GM12873 (cell line): ENCODE measurements at regions not wholly inside any gene's neighbourhood (a gene's known extent, or its start where the extent isn't known, plus 50 kb on each side); places are given as distances from the start of the nearest gene placed in this dataset.

Experiments
- CTCF ChIP-seq: IDR thresholded peaks from 2 replicates; pipeline ENCODE4 v1.5.1; 2012; ENCODE audit warnings: low read depth, mild to moderate bottlenecking, moderate library complexity, low read length, control low read depth; ENCODE audit not compliant: insufficient read depth; ENCODE audit errors: missing control alignments

GRCh38 chr10:55460008-55460407, 659.0 kb upstream of the PCDH15 start:
- TF ChIP-seq CTCF, result no peak

GRCh38 chr10:55449981-55450380, 649.0 kb upstream of the PCDH15 start:
- no peak for TF ChIP-seq CTCF

DNA sequence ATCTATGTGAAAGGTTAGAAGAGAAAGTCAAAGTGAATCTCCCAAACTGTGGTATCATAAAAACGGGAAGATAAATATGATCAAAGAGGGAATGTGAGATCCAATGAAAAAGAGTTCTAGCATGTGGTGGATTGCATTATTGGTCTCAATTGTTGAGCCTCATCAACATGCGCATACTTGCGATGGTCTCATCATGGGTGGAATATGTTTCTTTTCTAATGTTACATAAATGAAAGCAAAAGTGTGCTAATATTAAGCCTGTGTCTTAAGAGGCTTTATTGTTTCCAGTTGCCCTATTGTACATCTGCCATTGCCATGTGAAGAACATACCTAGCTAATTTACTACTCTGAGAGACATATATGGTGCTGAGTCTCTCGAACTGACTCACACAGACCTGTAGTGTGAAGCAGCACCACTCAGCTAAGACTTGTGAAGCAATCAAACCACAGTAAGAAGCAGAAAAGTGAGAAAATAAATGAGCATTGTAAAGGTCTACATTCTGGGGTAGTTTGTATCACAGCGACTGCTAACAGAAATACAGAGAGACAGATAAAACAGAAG, 645.5 kb upstream of the PCDH15 start:
- no peak for TF ChIP-seq CTCF

DNA sequence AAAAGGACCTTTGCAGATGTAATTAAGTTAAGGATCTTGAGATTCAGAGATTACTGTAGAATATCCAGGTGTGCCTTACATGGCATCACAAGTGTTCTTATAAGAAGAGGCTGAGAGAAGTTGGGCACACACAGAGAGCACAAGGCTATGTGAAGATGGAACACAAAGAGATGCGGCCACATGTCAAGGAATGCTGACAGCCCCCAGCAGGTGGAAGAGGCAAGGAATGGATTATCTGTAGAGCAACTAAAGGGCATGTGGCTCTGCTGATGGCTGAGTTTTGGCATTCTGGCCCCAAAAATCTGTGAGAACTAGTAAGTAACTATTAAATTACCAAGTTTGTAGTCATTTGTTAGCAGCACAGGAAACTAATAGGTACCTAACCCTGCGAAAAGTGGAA, 640.7 kb upstream of the PCDH15 start:
- no peak for TF ChIP-seq CTCF

DNA sequence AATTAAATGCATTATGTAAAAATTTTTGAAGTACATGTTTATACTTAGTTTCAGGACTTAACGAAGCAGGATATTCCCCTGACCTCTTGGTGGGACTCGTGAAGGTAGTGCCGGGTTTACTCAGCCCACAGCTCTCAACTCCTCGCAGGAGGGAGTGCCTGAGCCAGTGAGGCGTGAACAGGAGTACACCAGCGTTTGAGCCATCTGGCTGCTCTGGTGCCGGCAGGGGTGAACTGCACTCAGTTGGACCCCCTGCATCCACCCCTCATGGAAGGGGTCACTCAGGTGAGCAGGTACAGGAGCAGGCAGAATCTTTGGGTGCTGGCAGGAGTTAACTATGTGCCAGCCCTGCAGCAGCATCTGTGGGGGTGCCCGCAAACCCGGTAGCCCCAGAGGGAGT, 625.1 kb upstream of the PCDH15 start:
- TF ChIP-seq CTCF, result no peak

DNA sequence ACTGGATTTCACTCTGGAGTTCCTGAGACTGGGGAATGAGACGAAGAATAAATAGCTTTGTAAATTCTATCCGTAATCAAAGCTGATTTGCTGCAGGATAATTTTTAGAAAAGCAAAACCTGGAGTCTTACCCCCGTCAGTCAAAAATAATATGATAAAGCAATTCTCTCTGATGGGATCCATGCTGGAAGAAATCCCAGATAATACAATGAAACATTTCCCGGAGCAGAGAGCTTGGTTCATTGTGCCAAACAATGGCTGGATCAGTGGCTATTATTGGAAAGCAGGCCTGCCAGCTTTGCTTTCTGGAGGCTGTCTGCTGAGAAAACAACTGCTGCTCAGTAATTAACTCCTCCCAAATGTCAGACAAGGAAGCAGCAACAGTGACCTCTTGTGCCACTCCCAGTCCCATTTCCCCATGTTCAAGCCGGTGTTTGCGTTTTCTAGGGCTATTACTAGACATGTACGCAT, 609.4 kb upstream of the PCDH15 start:
- TF ChIP-seq CTCF, result no peak

- no peak for TF ChIP-seq CTCF
Measured at GRCh38 chr10:55404094-55404493, 603.1 kb upstream of the PCDH15 start.
